ENCODE measurements at regions not wholly inside any gene's neighbourhood (a gene's known extent, or its start where the extent isn't known, plus 50 kb on each side); places are given as distances from the start of the nearest gene placed in this dataset.

GRCh38 chr2:163441603-163442002 is 294.2 kb downstream of the FIGN start:
- H3K4me3 Mint-ChIP-seq: no peak overlapping the region
- no peak overlapping the region for H3K27ac Mint-ChIP-seq
- DNase-seq: no peak
- H3K9me3 Mint-ChIP-seq: no peaks in the 10 kb centered on the region; the same call in 1 of the 2 replicates
- TF ChIP-seq, protein P1, sequence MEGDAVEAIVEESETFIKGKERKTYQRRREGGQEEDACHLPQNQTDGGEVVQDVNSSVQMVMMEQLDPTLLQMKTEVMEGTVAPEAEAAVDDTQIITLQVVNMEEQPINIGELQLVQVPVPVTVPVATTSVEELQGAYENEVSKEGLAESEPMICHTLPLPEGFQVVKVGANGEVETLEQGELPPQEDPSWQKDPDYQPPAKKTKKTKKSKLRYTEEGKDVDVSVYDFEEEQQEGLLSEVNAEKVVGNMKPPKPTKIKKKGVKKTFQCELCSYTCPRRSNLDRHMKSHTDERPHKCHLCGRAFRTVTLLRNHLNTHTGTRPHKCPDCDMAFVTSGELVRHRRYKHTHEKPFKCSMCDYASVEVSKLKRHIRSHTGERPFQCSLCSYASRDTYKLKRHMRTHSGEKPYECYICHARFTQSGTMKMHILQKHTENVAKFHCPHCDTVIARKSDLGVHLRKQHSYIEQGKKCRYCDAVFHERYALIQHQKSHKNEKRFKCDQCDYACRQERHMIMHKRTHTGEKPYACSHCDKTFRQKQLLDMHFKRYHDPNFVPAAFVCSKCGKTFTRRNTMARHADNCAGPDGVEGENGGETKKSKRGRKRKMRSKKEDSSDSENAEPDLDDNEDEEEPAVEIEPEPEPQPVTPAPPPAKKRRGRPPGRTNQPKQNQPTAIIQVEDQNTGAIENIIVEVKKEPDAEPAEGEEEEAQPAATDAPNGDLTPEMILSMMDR (IDR thresholded peaks at IDR 0.05): no peak
- no peaks in the 10 kb centered on the region for H3K27me3 Mint-ChIP-seq (ENCODE audit: insufficient read depth)
- H3K4me1 Mint-ChIP-seq (ENCODE audit: low read depth): no peaks in the 10 kb centered on the region
- H3K36me3 Mint-ChIP-seq (ENCODE audit: low read depth): peaks cover 5% of the 10 kb centered on the region; the same call in 1 of the 2 replicates

GRCh38 chr2:163436963-163437362 is 298.8 kb downstream of the FIGN start:
- H3K4me3 Mint-ChIP-seq: no peak overlapping the region
- no peaks in the 10 kb centered on the region for H3K9me3 Mint-ChIP-seq
- no peak overlapping the region for H3K27ac Mint-ChIP-seq
- H3K4me1 Mint-ChIP-seq (ENCODE audit: low read depth): no peaks in the 10 kb centered on the region
- no peak for DNase-seq
- H3K36me3 Mint-ChIP-seq (ENCODE audit: low read depth): no peaks in the 10 kb centered on the region
- TF ChIP-seq, protein P1 (IDR thresholded peaks at IDR 0.05): no peak
- no peaks in the 10 kb centered on the region for H3K27me3 Mint-ChIP-seq (ENCODE audit: insufficient read depth)

GRCh38 chr2:163428187-163428586 is 307.6 kb downstream of the FIGN start:
- H3K9me3 Mint-ChIP-seq: no peaks in the 10 kb centered on the region
- no peaks in the 10 kb centered on the region for H3K36me3 Mint-ChIP-seq (ENCODE audit: low read depth)
- H3K4me1 Mint-ChIP-seq (ENCODE audit: low read depth): no peaks in the 10 kb centered on the region
- no peak overlapping the region for H3K4me3 Mint-ChIP-seq
- TF ChIP-seq, protein P1 (IDR thresholded peaks at IDR 0.05): no peak
- DNase-seq: no peak
- H3K27ac Mint-ChIP-seq: no peak overlapping the region
- no peaks in the 10 kb centered on the region for H3K27me3 Mint-ChIP-seq (ENCODE audit: insufficient read depth)

GRCh38 chr2:163420604-163421003 is 315.2 kb downstream of the FIGN start:
- no peaks in the 10 kb centered on the region for H3K36me3 Mint-ChIP-seq (ENCODE audit: low read depth)
- H3K9me3 Mint-ChIP-seq: no peaks in the 10 kb centered on the region

DNA sequence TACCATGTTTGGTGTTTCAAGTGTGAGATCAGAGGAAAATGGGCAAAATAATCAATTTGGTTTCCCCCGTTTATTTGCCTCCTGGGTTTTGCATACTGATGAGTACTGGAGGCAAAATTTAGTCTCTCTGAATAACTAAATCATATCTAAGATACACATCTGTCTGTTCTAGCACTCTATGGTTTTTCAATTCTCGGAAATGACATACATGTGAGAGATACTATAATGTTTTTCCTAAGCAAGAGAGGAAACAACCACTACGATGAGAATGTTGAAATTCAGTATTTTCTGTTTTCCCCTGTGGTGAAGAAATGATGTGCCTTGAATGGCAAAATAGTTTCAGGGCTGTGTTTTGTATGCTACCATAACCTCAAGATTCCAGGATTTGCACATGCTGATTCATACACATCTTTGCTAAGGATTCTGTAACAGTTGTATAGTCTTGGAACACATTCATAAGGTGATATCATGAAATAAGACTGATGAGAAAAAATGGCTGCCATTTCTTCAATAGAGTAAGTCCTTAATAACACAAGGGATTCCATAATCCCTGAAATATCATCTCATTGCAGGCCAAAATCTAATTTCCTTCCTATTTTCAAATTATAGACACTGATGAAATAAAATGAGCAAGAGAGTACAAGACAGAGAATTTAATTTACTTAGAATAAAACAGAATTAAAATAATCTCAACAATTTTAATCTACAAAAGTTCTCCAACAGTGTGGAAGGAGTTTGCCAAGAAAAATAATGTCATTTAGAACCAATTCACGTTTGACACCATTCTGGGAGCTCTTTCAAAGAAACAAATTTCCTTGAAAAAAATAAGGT is 316.6 kb downstream of the FIGN start:
- no peak overlapping the region for H3K27ac Mint-ChIP-seq
- TF ChIP-seq, protein P1 (IDR thresholded peaks at IDR 0.05): no peak
- no peak overlapping the region for H3K4me3 Mint-ChIP-seq
- H3K36me3 Mint-ChIP-seq (ENCODE audit: low read depth): no peaks in the 10 kb centered on the region
- peaks cover 4% of the 10 kb centered on the region; the same call in 1 of the 2 replicates for H3K9me3 Mint-ChIP-seq
- peaks cover 2% of the 10 kb centered on the region for H3K27me3 Mint-ChIP-seq (ENCODE audit: insufficient read depth)
- no peaks in the 10 kb centered on the region for H3K4me1 Mint-ChIP-seq (ENCODE audit: low read depth)
- DNase-seq: no peak

More at GRCh38 chr2:163420604-163421003, 315.2 kb downstream of the FIGN start:
- H3K27me3 Mint-ChIP-seq (ENCODE audit: insufficient read depth): peaks cover 2% of the 10 kb centered on the region
- H3K27ac Mint-ChIP-seq: no peak overlapping the region
- TF ChIP-seq, protein P1 (IDR thresholded peaks at IDR 0.05): no peak
- no peak overlapping the region for H3K4me3 Mint-ChIP-seq
- no peak for DNase-seq
- no peaks in the 10 kb centered on the region for H3K4me1 Mint-ChIP-seq (ENCODE audit: low read depth)

Measured in HFFc6 (cell line).